Uterus (tissue), 3 donors: ENCODE measurements at regions not wholly inside any gene's neighbourhood (a gene's known extent, or its start where the extent isn't known, plus 50 kb on each side); places are given as distances from the start of the nearest gene placed in this dataset.

ENCODE experiments used
- DNase-seq, 2 donors: peaks; one replicate each; pipeline ENCODE4 v3.0.0-alpha.2; 2019 to 2020
- H3K27ac ChIP-seq, 2 donors: fragments of 200-600 bp; sonication (generic); 1 replicate in 1 of 2; 2 replicates in 1 of 2; pipeline ENCODE4 v1.5.1; 2016 to 2018
- H3K27me3 ChIP-seq, 2 donors: fragments of 200-600 bp; sonication (generic); one replicate each; pipeline ENCODE4 v1.5.1; 2018 to 2019; ENCODE audit warnings: control low read depth in 1 of 2
- H3K36me3 ChIP-seq, 2 donors: fragments of 200-600 bp; sonication (generic); one replicate each; pipeline ENCODE4 v1.5.1; 2019; ENCODE audit warnings: control low read depth in 1 of 2
- H3K4me1 ChIP-seq, 2 donors: fragments of 200-600 bp; sonication (generic); one replicate each; pipeline ENCODE4 v1.5.1; 2018 to 2019; ENCODE audit warnings: control low read depth in 1 of 2
- H3K4me3 ChIP-seq, 2 donors: fragments of 200-600 bp; sonication (generic); 1 replicate in 1 of 2; 2 replicates in 1 of 2; pipeline ENCODE4 v1.5.1; 2018 to 2019; ENCODE audit warnings: mild to moderate bottlenecking in 1 of 2
- H3K9me3 ChIP-seq, 2 donors: fragments of 200-600 bp; sonication (generic); one replicate each; pipeline ENCODE4 v1.5.1; 2019; ENCODE audit warnings: control low read depth in 1 of 2
- POLR2A ChIP-seq, 2 donors: fragments of 450-650 bp; IDR thresholded peaks; one replicate each; pipeline ENCODE4 v1.6.1; 2016; ENCODE audit warnings: antibody characterized with exemption in 2 of 2, mild to moderate bottlenecking in 1 of 2, moderate library complexity in 1 of 2
- intact Hi-C: fragments of 100-400 bp; cut with DNase I; formaldehyde crosslinking; loops from one replicate; pipeline ENCODE4 v1.15.1; 2023; ENCODE audit warnings: low total_unique reads
- TF ChIP-seq, protein P1 (sequence below), 4 experiments: fragments of 200-600 bp in 2 of 4; fragments of 450-650 bp in 2 of 4; sonication (generic) in 2 of 4; IDR thresholded peaks; one replicate each; pipeline ENCODE4 v1.5.1; 2016 to 2019; ENCODE audit warnings: antibody characterized with exemption in 4 of 4, mild to moderate bottlenecking in 2 of 4, moderate library complexity in 1 of 4
- donor health status: DM: yes; HTN: yes; CAD: no.

DNA sequence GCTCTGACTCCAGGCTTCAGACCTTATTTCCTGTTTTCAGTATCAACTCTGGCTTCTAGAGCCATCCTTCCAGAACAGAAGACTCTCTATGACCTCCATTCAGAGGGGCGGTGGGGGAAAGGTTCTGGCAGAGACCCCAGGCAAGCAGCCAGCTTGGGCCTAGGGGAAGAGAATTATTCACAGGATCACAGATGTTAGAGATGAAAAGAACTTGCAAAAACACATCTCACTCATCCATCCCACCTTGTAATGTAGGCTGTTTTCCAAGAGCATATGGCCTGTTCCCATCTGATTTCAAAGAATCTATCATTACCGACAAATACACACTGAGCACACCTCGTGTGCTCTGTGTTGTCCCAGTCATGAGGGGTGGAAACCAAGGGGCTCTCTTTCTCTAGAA is 131.9 kb downstream of the GRIN2B start:
- H3K27ac ChIP-seq, result no peak overlapping the region
- H3K9me3 ChIP-seq, result no peaks in the 10 kb centered on the region
- H3K4me3 ChIP-seq, result no peak overlapping the region
- no peak for DNase-seq
- TF ChIP-seq POLR2A (IDR thresholded peaks at IDR 0.05), result no peak
- TF ChIP-seq, protein P1, sequence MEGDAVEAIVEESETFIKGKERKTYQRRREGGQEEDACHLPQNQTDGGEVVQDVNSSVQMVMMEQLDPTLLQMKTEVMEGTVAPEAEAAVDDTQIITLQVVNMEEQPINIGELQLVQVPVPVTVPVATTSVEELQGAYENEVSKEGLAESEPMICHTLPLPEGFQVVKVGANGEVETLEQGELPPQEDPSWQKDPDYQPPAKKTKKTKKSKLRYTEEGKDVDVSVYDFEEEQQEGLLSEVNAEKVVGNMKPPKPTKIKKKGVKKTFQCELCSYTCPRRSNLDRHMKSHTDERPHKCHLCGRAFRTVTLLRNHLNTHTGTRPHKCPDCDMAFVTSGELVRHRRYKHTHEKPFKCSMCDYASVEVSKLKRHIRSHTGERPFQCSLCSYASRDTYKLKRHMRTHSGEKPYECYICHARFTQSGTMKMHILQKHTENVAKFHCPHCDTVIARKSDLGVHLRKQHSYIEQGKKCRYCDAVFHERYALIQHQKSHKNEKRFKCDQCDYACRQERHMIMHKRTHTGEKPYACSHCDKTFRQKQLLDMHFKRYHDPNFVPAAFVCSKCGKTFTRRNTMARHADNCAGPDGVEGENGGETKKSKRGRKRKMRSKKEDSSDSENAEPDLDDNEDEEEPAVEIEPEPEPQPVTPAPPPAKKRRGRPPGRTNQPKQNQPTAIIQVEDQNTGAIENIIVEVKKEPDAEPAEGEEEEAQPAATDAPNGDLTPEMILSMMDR (IDR thresholded peaks at IDR 0.05), result no peak
- H3K4me1 ChIP-seq, result no peaks in the 10 kb centered on the region
- intact Hi-C loops, result no loop called here
- H3K36me3 ChIP-seq, result no peaks in the 10 kb centered on the region
- no peaks in the 10 kb centered on the region for H3K27me3 ChIP-seq

DNA sequence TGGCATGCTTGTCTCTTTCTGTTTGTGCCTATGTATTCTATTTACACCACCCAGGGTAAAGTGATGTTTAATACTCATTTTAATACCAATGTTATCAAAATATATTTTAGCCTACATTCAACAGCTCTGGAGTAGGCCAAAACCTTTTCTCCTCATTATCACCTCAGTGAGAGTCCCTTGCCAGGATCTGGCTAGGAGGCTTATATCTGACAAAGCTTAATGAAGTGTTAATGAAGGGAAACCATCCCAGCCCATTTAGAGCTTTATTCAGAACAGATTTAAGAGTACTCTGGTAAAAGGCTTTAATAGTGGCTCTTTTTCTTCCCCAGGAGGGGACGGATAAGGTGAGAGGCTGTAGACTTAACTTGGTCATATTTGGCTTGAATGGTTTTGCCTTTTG is 137.6 kb downstream of the GRIN2B start:
- Histone ChIP-seq H3K27me3 (no peaks in the 10 kb centered on the region), H3K36me3 (no peaks in the 10 kb centered on the region), H3K9me3 (no peaks in the 10 kb centered on the region), H3K4me1 (no peaks in the 10 kb centered on the region), H3K4me3 (no peak overlapping the region), H3K27ac (no peak overlapping the region)
- TF ChIP-seq, protein P1 (IDR thresholded peaks at IDR 0.05), result no peak
- TF ChIP-seq POLR2A (IDR thresholded peaks at IDR 0.05), result no peak
- intact Hi-C loops, result no loop called here
- DNase-seq, result no peak

DNA sequence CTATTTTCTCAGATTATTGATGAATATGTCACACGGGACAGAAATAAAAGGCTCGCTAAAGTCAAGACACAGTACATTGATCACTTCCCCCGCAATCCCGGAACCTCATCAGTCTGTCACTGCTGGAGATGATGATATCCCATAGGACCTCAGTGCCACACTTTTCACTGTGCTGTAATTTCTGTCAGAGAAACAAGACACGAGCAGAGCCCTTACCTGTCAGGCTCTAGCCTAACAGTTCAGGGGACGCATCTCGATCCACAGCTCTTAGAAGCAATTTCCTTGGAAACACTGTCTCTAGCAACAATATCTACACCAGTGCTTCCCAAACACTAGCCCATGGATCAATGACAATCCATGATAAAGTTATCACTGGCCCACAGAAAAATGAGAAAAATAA is 140.0 kb downstream of the GRIN2B start:
- intact Hi-C loops, result no loop called here
- no peak overlapping the region for H3K27ac ChIP-seq
- H3K36me3 ChIP-seq, result no peaks in the 10 kb centered on the region
- TF ChIP-seq, protein P1 (IDR thresholded peaks at IDR 0.05), result no peak
- TF ChIP-seq POLR2A (IDR thresholded peaks at IDR 0.05), result no peak
- no peak for DNase-seq
- no peak overlapping the region for H3K4me3 ChIP-seq
- H3K4me1 ChIP-seq, result no peaks in the 10 kb centered on the region
- H3K27me3 ChIP-seq, result no peaks in the 10 kb centered on the region
- no peaks in the 10 kb centered on the region for H3K9me3 ChIP-seq

DNA sequence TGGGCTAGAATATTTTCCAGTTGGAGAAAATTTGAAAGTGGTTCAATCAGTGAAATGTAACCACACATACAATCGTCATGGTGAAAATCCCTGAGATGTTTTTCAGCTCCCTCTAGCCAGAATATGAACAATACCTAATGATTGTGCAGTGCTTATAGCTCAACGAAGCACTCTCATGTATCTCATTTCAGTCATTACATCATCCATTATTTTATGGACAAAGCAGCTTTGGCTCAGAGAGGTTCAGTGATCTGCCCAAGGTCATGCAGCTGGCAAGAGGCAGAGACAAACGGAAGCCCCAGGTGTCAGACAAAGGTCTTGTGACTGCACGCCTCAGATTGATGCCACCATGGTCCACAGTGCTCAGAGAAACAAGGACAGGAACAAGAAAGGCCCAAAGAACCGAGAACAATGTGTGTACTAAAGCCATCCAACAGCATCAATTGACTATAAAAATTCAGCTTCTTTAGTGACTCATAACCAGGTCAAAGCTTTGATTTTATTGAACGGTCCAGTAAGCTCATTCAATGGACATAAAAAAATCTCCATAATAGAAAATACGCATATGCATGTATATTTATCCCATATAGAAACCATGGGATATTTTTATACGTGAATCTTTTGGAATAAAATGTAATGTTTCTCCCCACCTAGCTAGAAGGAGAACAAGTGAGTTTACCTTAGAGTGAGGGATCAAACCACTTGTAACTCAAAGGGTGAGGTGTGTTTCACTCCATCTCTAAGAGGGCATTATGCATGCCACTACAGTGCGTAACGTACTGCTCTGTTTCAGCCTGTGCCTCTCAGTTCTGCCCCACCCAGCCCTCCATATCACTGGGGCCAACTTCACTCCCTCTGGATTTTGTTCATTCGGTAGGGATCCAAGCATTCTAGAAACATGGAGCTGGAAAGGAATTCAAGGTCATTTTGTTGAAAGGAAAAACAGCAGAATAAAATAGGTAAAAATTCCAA is 141.8 kb downstream of the GRIN2B start:
- Histone ChIP-seq H3K4me1 (no peaks in the 10 kb centered on the region), H3K27ac (no peak overlapping the region), H3K4me3 (no peak overlapping the region), H3K27me3 (no peaks in the 10 kb centered on the region), H3K36me3 (no peaks in the 10 kb centered on the region), H3K9me3 (no peaks in the 10 kb centered on the region)
- intact Hi-C loops, result no loop called here
- TF ChIP-seq, protein P1 (IDR thresholded peaks at IDR 0.05), result no peak
- TF ChIP-seq POLR2A (IDR thresholded peaks at IDR 0.05), result no peak
- DNase-seq, result no peak

DNA sequence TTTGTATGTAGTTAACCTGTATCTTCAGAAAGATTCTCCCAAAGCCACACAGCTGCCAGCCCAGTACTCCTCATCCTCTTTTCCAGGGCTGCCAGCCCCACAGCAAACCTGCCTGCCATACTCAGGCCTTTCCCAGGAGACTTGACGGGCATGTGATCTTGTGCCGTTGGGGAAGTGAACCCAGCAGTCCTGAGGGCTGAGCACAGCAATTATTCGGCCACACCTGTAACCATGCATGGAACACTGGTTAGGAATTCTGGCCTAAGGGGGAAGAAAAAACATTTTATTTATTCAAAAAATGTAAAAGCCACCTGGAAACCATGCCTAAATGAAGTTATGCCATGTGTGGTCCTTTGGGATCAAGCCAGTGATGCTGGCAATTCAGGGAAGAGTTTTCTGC is 145.3 kb downstream of the GRIN2B start:
- H3K27me3 ChIP-seq, result no peaks in the 10 kb centered on the region
- intact Hi-C loops, result no loop called here
- no peak for DNase-seq
- no peaks in the 10 kb centered on the region for H3K9me3 ChIP-seq
- no peak for TF ChIP-seq POLR2A (IDR thresholded peaks at IDR 0.05)
- TF ChIP-seq, protein P1 (IDR thresholded peaks at IDR 0.05), result no peak
- no peaks in the 10 kb centered on the region for H3K4me1 ChIP-seq
- H3K36me3 ChIP-seq, result no peaks in the 10 kb centered on the region
- no peak overlapping the region for H3K27ac ChIP-seq
- H3K4me3 ChIP-seq, result no peak overlapping the region
